ENCODE measurements at regions not wholly inside any gene's neighbourhood (a gene's known extent, or its start where the extent isn't known, plus 50 kb on each side); places are given as distances from the start of the nearest gene placed in this dataset.

GRCh38 chr11:71199226-71199820, 53.1 kb downstream of the SHANK2 start:
- ATAC-seq (no peak), DNase-seq (peak in 1 of 2 donors; percentile 30)
- TF ChIP-seq CTCF (IDR thresholded peaks at IDR 0.05): no peak
- intact Hi-C loops (cut with DNase I): no loop called here
- peaks cover 0 to 5% (median 5%) of the 10 kb centered on the region in 3 donors for H3K27me3 ChIP-seq (ENCODE audit: insufficient read depth in 3 of 3, low read length in 2 of 3)
- H3K4me1 ChIP-seq: no peaks in the 10 kb centered on the region
- no peaks in the 10 kb centered on the region for H3K36me3 ChIP-seq (ENCODE audit: insufficient read depth in 1 of 2, low read depth in 1 of 2)
- no peak overlapping the region for H3K27ac ChIP-seq
- 30 to 49% (median 33%) methylated on average over 20 of the region's 20 CpGs for whole genome bisulfite sequencing, 3 donors
- no peak overlapping the region for H3K4me3 ChIP-seq
- H3K9me3 ChIP-seq: no peaks in the 10 kb centered on the region

- intact Hi-C loops (cut with DNase I): no loop called here
- H3K9me3 ChIP-seq: no peaks in the 10 kb centered on the region
- H3K27me3 ChIP-seq (ENCODE audit: insufficient read depth in 3 of 3, low read length in 2 of 3): peaks cover 0 to 5% (median 5%) of the 10 kb centered on the region in 3 donors
- no peaks in the 10 kb centered on the region for H3K36me3 ChIP-seq (ENCODE audit: insufficient read depth in 1 of 2, low read depth in 1 of 2)
- H3K4me1 ChIP-seq: no peaks in the 10 kb centered on the region
- DNase-seq: peak in 1 of 2 donors; percentile 9
- no peak overlapping the region for H3K27ac ChIP-seq
- ATAC-seq: no peak
- 90 to 94% (median 91%) methylated on average over 11 of the region's 11 CpGs for WGBS, 3 donors
- no peak overlapping the region for H3K4me3 ChIP-seq
- TF ChIP-seq CTCF (IDR thresholded peaks at IDR 0.05): no peak
These were observed 53.6 kb downstream of the SHANK2 start for GRCh38 chr11:71198823-71199165.

GRCh38 chr11:71198141-71198822, 54.1 kb downstream of the SHANK2 start:
- Histone ChIP-seq H3K4me3 (no peak overlapping the region), H3K27ac (no peak overlapping the region), H3K9me3 (no peaks in the 10 kb centered on the region), H3K27me3 (ENCODE audit: insufficient read depth in 3 of 3, low read length in 2 of 3) (peaks cover 0 to 5% (median 5%) of the 10 kb centered on the region in 3 donors), H3K4me1 (no peaks in the 10 kb centered on the region), H3K36me3 (ENCODE audit: insufficient read depth in 1 of 2, low read depth in 1 of 2) (no peaks in the 10 kb centered on the region)
- no peak for TF ChIP-seq CTCF (IDR thresholded peaks at IDR 0.05)
- 83 to 91% (median 87%) methylated on average over 17 of the region's 17 CpGs for WGBS, 3 donors
- intact Hi-C loops (cut with DNase I): no loop called here
- ATAC-seq (no peak), DNase-seq (peak in 1 of 2 donors; percentile 18)

- no peaks in the 10 kb centered on the region for H3K36me3 ChIP-seq (ENCODE audit: insufficient read depth in 1 of 2, low read depth in 1 of 2)
- DNase-seq: peak in 1 of 2 donors; percentile 6
- no peak overlapping the region for H3K4me3 ChIP-seq
- peaks cover 0 to 5% (median 5%) of the 10 kb centered on the region in 3 donors for H3K27me3 ChIP-seq (ENCODE audit: insufficient read depth in 3 of 3, low read length in 2 of 3)
- TF ChIP-seq CTCF (IDR thresholded peaks at IDR 0.05): no peak
- intact Hi-C loops (cut with DNase I): no loop called here
- no peak overlapping the region for H3K27ac ChIP-seq
- ATAC-seq: no peak
- no peaks in the 10 kb centered on the region for H3K9me3 ChIP-seq
- 68 to 73% (median 68%) methylated on average over 5 of the region's 5 CpGs for WGBS, 3 donors
- no peaks in the 10 kb centered on the region for H3K4me1 ChIP-seq
These were observed 55.3 kb downstream of the SHANK2 start for GRCh38 chr11:71197096-71197495.
